ENCODE measurements at regions not wholly inside any gene's neighbourhood (a gene's known extent, or its start where the extent isn't known, plus 50 kb on each side); places are given as distances from the start of the nearest gene placed in this dataset.

- no peak for DNase-seq
Observed at GRCh38 chr5:2329741-2330140, 421.7 kb downstream of the IRX2 start.

DNA sequence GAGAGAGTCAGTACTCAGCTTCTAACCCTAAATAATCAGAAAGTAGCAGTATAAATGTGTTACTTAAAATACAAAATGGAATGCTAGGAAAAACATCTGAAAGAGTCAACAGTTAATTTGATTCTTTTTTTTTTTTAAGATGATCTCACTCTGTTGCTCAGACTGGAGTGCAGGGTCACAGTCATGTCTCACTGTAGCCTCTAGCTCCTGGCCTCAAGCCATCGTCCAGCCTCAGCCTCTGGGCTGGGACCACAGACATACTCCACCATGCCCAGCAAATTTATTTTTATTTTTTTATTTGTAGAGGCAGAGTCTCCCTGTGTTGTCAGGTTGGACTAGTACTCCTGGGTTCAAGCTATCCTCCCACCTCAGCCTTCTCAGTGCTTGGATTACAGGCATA, 424.9 kb downstream of the IRX2 start:
- peak; percentile 12 for DNase-seq

GRCh38 chr5:2324788-2325187, 426.7 kb downstream of the IRX2 start:
- no peak for DNase-seq

- no peak for DNase-seq
Observed at GRCh38 chr5:2320611-2321010, 430.9 kb downstream of the IRX2 start.

DNA sequence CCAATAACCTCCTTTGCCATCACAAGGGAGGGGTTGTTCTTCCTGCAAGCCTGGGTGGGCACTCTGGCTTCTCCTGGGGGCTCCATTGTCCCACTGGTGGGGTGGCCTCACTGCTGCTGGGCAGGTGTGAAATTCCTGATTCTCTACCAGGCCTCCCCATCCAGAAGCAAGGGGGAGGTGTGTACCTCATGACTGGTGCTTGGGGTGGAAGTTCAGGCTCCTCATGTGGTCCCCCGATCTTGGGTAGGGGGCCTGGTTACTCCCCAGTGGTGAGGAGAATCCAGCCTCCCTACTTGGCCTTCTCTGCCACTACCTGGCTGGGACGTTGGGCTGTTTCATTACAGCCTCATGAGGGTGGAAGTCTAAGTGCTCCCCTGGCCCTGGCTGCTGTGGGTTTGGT, 433.9 kb downstream of the IRX2 start:
- no peak for DNase-seq

GRCh38 chr5:2311851-2312250, 429.1 kb upstream of the IRX4 start:
- no peak for DNase-seq

DNA sequence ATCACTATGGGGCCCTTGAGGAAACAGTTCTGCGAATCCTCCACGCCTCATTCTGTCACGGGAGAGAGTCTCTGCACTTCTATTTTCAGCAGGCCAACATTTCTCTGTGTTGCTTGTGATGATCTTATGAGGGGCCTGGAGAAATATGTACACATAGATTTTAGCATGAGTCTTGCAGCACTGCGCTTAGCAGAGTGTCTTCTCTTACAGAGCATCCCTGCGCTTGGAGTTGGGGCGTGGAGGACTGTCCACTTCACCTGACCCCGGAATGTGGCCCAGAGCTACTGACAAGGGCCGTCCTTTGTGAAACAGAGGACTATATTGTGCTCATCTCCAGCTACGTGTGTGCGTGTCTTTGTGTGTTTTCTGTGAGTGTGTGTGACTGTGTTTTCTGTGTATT, 428.2 kb upstream of the IRX4 start:
- DNase-seq = no peak

- DNase-seq = no peak
Observed at GRCh38 chr5:2307631-2308030, 424.9 kb upstream of the IRX4 start.

- no peak for DNase-seq
Observed at GRCh38 chr5:2306711-2307110, 424.0 kb upstream of the IRX4 start.

- DNase-seq = no peak
Observed at GRCh38 chr5:2303431-2304100, 420.8 kb upstream of the IRX4 start.

DNA sequence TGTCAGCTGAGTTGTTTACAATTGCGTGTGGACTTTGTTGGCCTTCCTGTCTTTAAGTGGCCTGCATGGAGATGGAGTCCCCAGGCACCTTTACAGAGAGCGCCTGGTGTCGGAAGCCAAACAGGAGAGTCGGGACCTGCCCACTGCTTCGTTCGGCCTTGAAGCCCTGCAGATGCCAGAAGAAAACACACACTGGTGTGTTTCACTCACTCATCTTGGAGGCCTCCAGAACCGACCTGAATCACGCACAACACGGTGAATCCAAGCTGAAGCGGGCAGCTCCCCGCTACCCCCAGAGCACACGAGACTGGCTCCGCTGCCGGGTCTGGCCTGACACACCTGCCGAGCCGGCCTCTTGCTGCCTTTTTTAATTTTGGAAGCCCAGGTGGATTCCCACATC, 419.4 kb upstream of the IRX4 start:
- DNase-seq = no peak

DNA sequence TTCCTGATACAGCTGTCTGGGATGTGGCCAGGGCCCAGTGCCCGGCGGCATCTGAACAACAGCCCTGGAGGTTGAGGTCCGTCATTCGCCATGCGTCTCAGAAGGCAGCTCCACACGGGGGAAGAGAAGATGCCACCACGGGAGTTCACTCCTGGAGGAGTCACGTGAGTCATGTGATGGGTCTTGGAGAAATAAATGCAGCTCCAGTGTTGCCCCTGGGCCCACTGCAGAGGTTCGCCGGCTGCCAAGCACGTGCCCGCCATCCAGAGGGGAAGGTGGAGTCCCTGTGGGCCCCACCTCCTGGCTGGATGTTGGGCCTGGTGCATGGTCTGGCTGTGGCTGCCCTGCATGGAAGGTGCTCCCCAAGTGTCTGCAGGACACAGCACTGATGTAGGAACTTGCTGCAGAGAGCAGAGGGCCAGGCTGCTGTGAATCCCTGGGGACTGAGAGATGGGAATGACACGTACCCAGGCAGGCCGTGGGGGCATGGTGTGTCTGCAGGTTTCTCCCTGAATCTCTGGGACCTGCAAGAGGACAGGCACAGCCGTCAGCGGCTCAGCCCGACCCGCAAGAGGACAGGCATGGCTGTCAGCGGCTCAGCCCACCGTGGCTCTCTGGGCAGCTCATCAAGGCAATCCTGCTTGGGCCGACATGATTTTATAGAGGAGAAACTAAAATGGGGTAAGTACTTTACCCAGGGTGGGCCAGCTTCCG, 418.3 kb upstream of the IRX4 start:
- DNase-seq = no peak

DNA sequence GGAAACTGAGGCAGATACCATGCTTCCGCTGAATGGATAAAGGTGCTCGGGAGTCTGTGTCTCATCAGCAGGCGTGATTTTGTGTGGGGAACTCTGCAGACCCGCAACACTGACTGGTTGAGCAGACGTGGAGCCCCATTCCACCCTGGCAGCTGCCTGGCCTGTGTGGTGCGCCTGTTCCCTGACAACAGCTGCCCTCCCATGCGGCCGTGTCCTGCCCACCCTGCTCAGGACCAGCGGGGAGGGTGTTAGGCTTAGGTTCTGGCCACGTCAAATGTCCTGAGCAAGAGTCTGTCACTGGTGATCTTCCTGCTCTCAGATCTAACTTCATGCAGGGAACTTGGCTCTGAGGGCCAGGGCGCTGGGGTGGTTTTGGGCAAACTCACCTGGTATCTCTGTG, 417.7 kb upstream of the IRX4 start:
- no peak for DNase-seq

DNA sequence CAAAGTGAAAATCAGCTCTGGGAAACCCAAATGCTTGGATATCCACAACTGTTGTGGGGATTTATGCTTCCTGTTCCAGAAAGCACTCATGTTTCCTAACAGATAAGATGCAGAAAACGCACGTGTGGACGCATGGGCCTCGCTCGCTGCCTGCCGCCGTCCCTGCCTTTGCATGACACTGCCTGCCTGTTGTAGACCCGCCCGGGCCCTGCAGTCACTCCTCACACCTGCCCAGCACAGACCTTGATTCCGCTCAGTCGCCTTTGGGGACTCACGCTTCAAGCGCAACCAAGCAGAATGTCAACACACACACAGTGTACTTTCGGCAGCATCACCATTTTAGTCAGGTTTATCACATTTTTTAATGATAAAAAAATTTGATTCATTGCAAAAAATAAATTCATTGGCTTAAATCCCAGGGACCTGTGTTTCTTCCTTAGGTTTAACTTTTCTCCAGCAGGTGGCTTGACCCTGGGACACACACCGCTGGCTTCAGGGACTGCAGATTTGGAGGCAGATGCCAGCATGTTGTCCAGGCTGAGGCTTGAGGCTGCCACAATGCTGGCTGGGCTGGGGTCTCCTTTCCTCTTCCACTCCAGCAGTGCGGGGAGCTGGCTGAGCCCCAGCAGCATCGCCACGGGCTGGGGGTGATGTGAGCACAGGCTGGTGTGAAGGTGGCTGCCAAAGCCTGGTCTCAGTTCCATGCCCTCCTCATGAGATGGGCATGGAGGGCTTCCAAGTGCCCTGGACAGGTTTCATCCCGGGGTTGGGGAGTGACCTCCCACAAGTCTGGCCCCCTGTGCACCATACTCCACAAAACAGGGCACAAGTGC, 416.9 kb upstream of the IRX4 start:
- DNase-seq = no peak

- no peak for DNase-seq
Observed at GRCh38 chr5:2298781-2299180, 416.1 kb upstream of the IRX4 start.

DNA sequence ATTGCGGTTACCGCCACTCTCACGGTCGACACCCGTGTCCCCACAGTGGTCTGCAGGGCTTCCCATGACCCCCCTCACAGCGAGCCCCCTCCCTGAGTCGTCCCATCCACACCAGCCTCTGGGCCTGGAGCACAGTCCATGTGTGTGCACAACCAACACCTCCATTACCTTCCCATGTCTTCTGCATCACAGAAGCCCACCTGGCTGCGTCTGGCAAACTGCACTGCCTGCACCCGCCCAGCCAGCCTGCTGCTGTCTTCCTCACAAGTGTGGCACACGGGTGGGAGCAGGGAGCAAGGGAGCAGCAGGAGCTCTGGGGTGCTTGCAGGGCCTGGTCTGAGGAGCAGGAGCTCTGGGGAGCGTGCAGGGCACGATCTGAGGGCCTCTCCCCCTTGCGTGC, 415.3 kb upstream of the IRX4 start:
- DNase-seq = no peak

- no peak for DNase-seq
Observed at GRCh38 chr5:2295476-2295875, 412.8 kb upstream of the IRX4 start.

DNA sequence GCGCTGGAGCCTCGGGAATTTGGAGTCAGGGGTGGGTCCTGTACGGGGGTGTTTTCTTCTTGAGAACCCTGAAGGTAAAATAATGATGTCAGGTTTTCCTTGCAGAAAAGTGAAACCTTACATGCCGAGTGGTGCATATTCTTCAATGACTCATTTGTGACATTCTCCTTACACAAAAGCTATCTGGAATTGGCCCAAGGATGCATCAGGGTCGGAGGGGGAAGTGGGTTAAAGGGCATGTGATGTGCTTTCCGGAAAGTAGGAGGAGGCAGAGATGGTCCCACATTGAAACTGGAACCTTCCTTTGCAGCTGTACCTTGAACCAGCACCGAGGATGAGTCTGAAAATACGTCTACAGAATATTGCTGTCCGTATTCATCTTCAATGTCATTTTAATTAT, 411.2 kb upstream of the IRX4 start:
- no peak for DNase-seq

GRCh38 chr5:2291146-2291840, 408.6 kb upstream of the IRX4 start:
- no peak for DNase-seq

- DNase-seq = no peak
Observed at GRCh38 chr5:2289380-2289779, 406.7 kb upstream of the IRX4 start.

DNA sequence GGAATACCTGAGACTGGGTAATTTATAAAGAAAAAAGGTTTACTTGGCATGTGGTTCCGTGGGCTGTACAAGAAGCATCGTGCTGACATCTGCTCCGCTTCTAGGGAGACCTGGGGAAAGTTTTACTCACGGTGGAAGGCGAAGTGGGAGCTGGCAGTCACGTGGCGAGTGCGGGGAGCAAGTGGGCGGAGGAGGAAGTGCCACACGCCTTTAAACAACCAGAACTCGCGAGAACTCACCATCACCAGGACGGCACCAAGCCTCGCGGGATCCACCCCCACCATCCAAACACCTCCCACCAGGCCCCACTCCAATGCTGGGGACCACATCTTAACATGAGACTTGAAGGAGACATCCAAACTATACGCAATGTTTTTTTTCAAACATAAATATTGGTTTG, 406.2 kb upstream of the IRX4 start:
- no peak for DNase-seq

DNA sequence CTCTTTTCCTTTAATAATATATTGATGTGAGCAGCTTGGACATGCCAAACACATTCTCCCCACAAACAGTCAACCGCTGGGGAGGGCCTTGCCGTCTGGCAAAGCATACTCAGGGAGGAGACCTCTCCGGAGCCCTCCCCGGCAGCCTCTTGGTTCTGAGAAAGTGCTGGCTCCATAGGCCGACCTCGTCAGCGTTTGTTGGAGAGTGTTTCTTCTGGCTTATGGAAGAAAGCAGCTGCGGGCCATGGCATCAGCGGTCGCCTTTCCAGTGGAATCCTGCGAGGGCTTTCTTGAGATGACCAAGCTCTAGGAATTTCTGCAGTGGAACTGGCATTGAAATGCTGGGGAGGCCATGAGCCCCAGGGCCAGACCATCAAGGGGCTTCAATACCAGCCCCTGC, 405.7 kb upstream of the IRX4 start:
- no peak for DNase-seq

GRCh38 chr5:2286250-2286649, 403.5 kb upstream of the IRX4 start:
- DNase-seq = no peak

All from hindlimb muscle (tissue), 1 donor.